DND-41 (cell line): ENCODE measurements at regions not wholly inside any gene's neighbourhood (a gene's known extent, or its start where the extent isn't known, plus 50 kb on each side); places are given as distances from the start of the nearest gene placed in this dataset.

ENCODE experiments used
- ATAC-seq: fragments of 200-7000 bp; cut with Tn5 transposase; 3 replicates; pipeline ENCODE4 v1.9.1; 2021; ENCODE audit warnings: low read depth; ENCODE audit not compliant: insufficient read depth
- DNase-seq: peaks from one replicate; pipeline ENCODE4 v3.0.0-alpha.2; 2020
- H2AFZ ChIP-seq: 2 replicates; pipeline ENCODE4 v1.6.0; 2012; ENCODE audit warnings: low read depth, low read length
- H3K27ac ChIP-seq: 2 replicates; pipeline ENCODE4 v1.5.1; 2012; ENCODE audit warnings: low read length, inconsistent platforms
- H3K27me3 ChIP-seq: fragments of 200-600 bp; sonication (generic); 2 replicates; pipeline ENCODE4 v1.6.0; 2012; ENCODE audit warnings: low read length, mild to moderate bottlenecking, inconsistent platforms; ENCODE audit not compliant: insufficient read depth, poor library complexity
- H3K36me3 ChIP-seq: 2 replicates; pipeline ENCODE4 v1.5.1; 2012; ENCODE audit warnings: low read length, inconsistent platforms; ENCODE audit not compliant: insufficient read depth
- H3K4me1 ChIP-seq: 2 replicates; pipeline ENCODE4 v1.5.1; 2012; ENCODE audit warnings: mild to moderate bottlenecking, low read length; ENCODE audit not compliant: insufficient read depth
- H3K4me2 ChIP-seq: 2 replicates; pipeline ENCODE4 v1.6.0; 2012; ENCODE audit warnings: mild to moderate bottlenecking, moderate library complexity, low read length, inconsistent platforms; ENCODE audit not compliant: insufficient read depth
- H3K4me3 ChIP-seq, 2 experiments: fragments of 200-600 bp in 1 of 2; shearing (Covaris generic) in 1 of 2; 2 replicates each; pipeline ENCODE4 v1.5.1; 2012 to 2016; ENCODE audit warnings: inconsistent platforms in 2 of 2, low read length in 2 of 2, mild to moderate bottlenecking in 2 of 2, low read depth in 1 of 2, moderate library complexity in 1 of 2
- H3K79me2 ChIP-seq: 2 replicates; pipeline ENCODE4 v1.6.0; 2012; ENCODE audit warnings: low read length, inconsistent platforms; ENCODE audit not compliant: insufficient read depth
- H3K9ac ChIP-seq: 2 replicates; pipeline ENCODE4 v1.6.0; 2012; ENCODE audit warnings: low read depth, mild to moderate bottlenecking, inconsistent platforms, low read length, moderate library complexity
- H3K9me3 ChIP-seq: 2 replicates; pipeline ENCODE4 v1.5.1; 2012; ENCODE audit warnings: low read length, moderate library complexity, mild to moderate bottlenecking, inconsistent platforms; ENCODE audit not compliant: insufficient read depth, severe bottlenecking
- H4K20me1 ChIP-seq: 2 replicates; pipeline ENCODE4 v1.6.0; 2012; ENCODE audit warnings: low read length; ENCODE audit not compliant: insufficient read depth
- EZH2 ChIP-seq: IDR thresholded peaks from 3 replicates; pipeline ENCODE4 v1.6.1; 2012; ENCODE audit warnings: borderline replicate concordance, low read depth, mild to moderate bottlenecking, moderate library complexity, low read length, inconsistent platforms; ENCODE audit not compliant: severe bottlenecking
- TF ChIP-seq, protein P1 (sequence below): IDR thresholded peaks from 2 replicates; pipeline ENCODE4 v1.5.1; 2012; ENCODE audit warnings: borderline replicate concordance, low read length, moderate library complexity, mild to moderate bottlenecking; ENCODE audit not compliant: poor library complexity, severe bottlenecking; ENCODE audit errors: extremely low read depth

DNA sequence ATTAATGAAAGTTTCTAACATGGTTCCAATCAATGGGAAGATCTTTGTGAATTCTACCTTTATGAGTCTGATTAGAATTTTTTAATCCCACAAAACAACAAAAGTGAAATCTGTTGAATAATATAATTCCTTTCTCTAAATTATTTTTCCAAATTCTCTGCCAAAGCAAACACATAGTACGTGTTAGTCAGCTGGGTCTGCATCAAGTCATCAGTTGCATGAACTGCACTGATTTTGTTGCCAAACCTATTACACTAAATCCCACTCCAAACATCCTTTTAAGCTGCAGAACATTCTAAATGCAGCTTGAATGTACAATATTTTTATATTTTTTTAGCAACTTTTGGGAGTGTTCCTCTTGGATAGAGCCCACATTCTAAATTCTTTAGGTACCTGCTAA is 199.0 kb upstream of the HSF2 start:
- H3K27ac ChIP-seq: no peak overlapping the region
- no peak for ATAC-seq
- no peaks in the 10 kb centered on the region for H4K20me1 ChIP-seq
- H2AFZ ChIP-seq: no peak overlapping the region
- no peaks in the 10 kb centered on the region for H3K9me3 ChIP-seq
- H3K4me2 ChIP-seq: no peak overlapping the region
- no peak for DNase-seq
- no peaks in the 10 kb centered on the region for H3K79me2 ChIP-seq
- H3K4me3 ChIP-seq: no peak overlapping the region
- H3K9ac ChIP-seq: no peak overlapping the region
- H3K4me1 ChIP-seq: no peaks in the 10 kb centered on the region
- TF ChIP-seq, protein P1, sequence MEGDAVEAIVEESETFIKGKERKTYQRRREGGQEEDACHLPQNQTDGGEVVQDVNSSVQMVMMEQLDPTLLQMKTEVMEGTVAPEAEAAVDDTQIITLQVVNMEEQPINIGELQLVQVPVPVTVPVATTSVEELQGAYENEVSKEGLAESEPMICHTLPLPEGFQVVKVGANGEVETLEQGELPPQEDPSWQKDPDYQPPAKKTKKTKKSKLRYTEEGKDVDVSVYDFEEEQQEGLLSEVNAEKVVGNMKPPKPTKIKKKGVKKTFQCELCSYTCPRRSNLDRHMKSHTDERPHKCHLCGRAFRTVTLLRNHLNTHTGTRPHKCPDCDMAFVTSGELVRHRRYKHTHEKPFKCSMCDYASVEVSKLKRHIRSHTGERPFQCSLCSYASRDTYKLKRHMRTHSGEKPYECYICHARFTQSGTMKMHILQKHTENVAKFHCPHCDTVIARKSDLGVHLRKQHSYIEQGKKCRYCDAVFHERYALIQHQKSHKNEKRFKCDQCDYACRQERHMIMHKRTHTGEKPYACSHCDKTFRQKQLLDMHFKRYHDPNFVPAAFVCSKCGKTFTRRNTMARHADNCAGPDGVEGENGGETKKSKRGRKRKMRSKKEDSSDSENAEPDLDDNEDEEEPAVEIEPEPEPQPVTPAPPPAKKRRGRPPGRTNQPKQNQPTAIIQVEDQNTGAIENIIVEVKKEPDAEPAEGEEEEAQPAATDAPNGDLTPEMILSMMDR: no peak
- TF ChIP-seq EZH2: no peak
- H3K36me3 ChIP-seq: no peaks in the 10 kb centered on the region
- H3K27me3 ChIP-seq: no peaks in the 10 kb centered on the region

DNA sequence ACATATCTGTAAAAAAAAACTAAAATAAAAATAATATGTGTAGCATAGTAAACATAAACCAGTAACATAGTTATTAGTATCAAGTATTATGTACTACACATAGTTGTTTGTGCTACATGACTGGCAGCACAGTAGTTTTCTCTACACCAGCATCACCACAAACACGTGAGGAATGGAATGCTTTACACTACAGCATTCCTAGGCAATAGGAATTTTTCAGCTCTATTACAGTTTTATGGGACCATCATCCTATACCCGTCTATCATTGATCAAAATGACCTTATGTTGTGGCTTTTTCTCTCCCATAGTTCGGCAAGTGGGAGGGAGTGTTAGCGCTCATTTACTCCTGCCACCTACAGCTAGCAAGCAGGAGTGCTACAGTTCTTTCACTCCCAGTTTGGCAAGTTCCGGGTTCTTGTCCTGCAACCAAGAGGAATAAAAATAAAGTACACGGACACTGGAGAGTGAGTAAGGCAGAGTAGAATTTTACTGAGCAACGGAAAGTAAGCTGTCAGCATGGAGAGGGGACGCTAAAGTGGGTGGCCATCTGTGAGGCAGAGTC is 196.8 kb upstream of the HSF2 start:
- H3K79me2 ChIP-seq: no peaks in the 10 kb centered on the region
- no peak overlapping the region for H3K27ac ChIP-seq
- no peak overlapping the region for H2AFZ ChIP-seq
- H3K27me3 ChIP-seq: no peaks in the 10 kb centered on the region
- H4K20me1 ChIP-seq: no peaks in the 10 kb centered on the region
- H3K4me1 ChIP-seq: no peaks in the 10 kb centered on the region
- H3K9ac ChIP-seq: no peak overlapping the region
- H3K36me3 ChIP-seq: no peaks in the 10 kb centered on the region
- TF ChIP-seq, protein P1: no peak
- no peak for TF ChIP-seq EZH2
- H3K4me2 ChIP-seq: no peak overlapping the region
- DNase-seq: no peak
- no peaks in the 10 kb centered on the region for H3K9me3 ChIP-seq
- no peak for ATAC-seq
- no peak overlapping the region for H3K4me3 ChIP-seq

GRCh38 chr6:122207061-122207460 is 192.4 kb upstream of the HSF2 start:
- H3K27ac ChIP-seq: no peak overlapping the region
- ATAC-seq (no peak), DNase-seq (no peak)
- H2AFZ ChIP-seq: no peak overlapping the region
- no peaks in the 10 kb centered on the region for H4K20me1 ChIP-seq
- H3K9ac ChIP-seq: no peak overlapping the region
- H3K79me2 ChIP-seq: no peaks in the 10 kb centered on the region
- H3K27me3 ChIP-seq: no peaks in the 10 kb centered on the region
- H3K36me3 ChIP-seq: no peaks in the 10 kb centered on the region
- no peak for TF ChIP-seq EZH2
- TF ChIP-seq, protein P1: no peak
- no peak overlapping the region for H3K4me2 ChIP-seq
- no peaks in the 10 kb centered on the region for H3K4me1 ChIP-seq
- H3K4me3 ChIP-seq: no peak overlapping the region
- H3K9me3 ChIP-seq: no peaks in the 10 kb centered on the region

DNA sequence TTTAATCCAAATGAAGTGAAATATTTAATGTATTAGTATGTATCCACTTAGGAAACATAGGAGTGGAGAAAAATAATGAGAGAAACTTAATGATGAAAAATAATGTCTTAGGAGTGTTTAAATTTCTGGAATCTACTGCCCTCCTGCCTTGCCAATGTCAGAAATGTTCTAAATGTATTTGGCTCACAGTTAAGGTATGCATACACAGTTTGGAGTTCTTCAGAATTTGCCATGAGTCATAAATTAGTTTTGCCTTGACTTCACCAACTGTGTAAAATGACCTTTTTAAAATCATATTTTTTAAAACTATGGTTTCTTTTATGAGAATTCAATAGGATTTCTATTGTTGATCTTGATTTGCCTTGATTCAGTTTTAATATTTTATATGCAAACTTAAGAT is 191.7 kb upstream of the HSF2 start:
- no peak overlapping the region for H3K4me3 ChIP-seq
- no peaks in the 10 kb centered on the region for H3K27me3 ChIP-seq
- H4K20me1 ChIP-seq: no peaks in the 10 kb centered on the region
- no peak for TF ChIP-seq EZH2
- TF ChIP-seq, protein P1: no peak
- no peaks in the 10 kb centered on the region for H3K9me3 ChIP-seq
- H3K79me2 ChIP-seq: no peaks in the 10 kb centered on the region
- DNase-seq: no peak
- no peak for ATAC-seq
- no peak overlapping the region for H2AFZ ChIP-seq
- no peak overlapping the region for H3K27ac ChIP-seq
- H3K4me1 ChIP-seq: no peaks in the 10 kb centered on the region
- H3K36me3 ChIP-seq: no peaks in the 10 kb centered on the region
- H3K4me2 ChIP-seq: no peak overlapping the region
- H3K9ac ChIP-seq: no peak overlapping the region
